GM18511 (cell line): ENCODE measurements at regions not wholly inside any gene's neighbourhood (a gene's known extent, or its start where the extent isn't known, plus 50 kb on each side); places are given as distances from the start of the nearest gene placed in this dataset.
A peak's percentile ranks its signal among the peaks of the same experiment; 100 is the strongest.

Experiments
- ATAC-seq: cut with Tn5 transposase; IDR thresholded peaks from one replicate; pipeline ENCODE4 v1.9.1; 2021; ENCODE audit warnings: mild to moderate bottlenecking, moderate library complexity; ENCODE audit not compliant: unreplicated experiment

GRCh38 chr6:80482056-80482455 lies 375.6 kb downstream of the BCKDHB start:
- ATAC-seq: no peak

GRCh38 chr6:80480421-80481157 lies 374.1 kb downstream of the BCKDHB start:
- no peak for ATAC-seq

- no peak for ATAC-seq
These were observed 371.6 kb downstream of the BCKDHB start for GRCh38 chr6:80478030-80478429.

- no peak for ATAC-seq
These were observed 371.1 kb downstream of the BCKDHB start for GRCh38 chr6:80477591-80477990.

- ATAC-seq: no peak
These were observed 365.8 kb downstream of the BCKDHB start for GRCh38 chr6:80472271-80472670.

GRCh38 chr6:80469977-80470376 lies 363.5 kb downstream of the BCKDHB start:
- ATAC-seq: no peak

- ATAC-seq: no peak
These were observed 361.9 kb downstream of the BCKDHB start for GRCh38 chr6:80468398-80468797.

- ATAC-seq: no peak
These were observed 360.9 kb downstream of the BCKDHB start for GRCh38 chr6:80467408-80467807.

- no peak for ATAC-seq
These were observed 360.5 kb downstream of the BCKDHB start for GRCh38 chr6:80466981-80467380.

GRCh38 chr6:80465513-80465912 lies 359.0 kb downstream of the BCKDHB start:
- ATAC-seq: no peak

- ATAC-seq: no peak
These were observed 358.4 kb downstream of the BCKDHB start for GRCh38 chr6:80464901-80465300.

- no peak for ATAC-seq
These were observed 356.7 kb downstream of the BCKDHB start for GRCh38 chr6:80463197-80463596.

- no peak for ATAC-seq
These were observed 353.9 kb downstream of the BCKDHB start for GRCh38 chr6:80460257-80460865.

- ATAC-seq: no peak
These were observed 351.0 kb downstream of the BCKDHB start for GRCh38 chr6:80457439-80457933.

- no peak for ATAC-seq
These were observed 350.4 kb downstream of the BCKDHB start for GRCh38 chr6:80456724-80457438.

GRCh38 chr6:80454661-80455365 lies 348.3 kb downstream of the BCKDHB start:
- no peak for ATAC-seq

GRCh38 chr6:80454197-80454596 lies 347.7 kb downstream of the BCKDHB start:
- ATAC-seq: peak; percentile 80

- ATAC-seq: no peak
These were observed 343.3 kb downstream of the BCKDHB start for GRCh38 chr6:80449726-80450125.

- no peak for ATAC-seq
These were observed 340.1 kb downstream of the BCKDHB start for GRCh38 chr6:80446454-80447045.

- no peak for ATAC-seq
These were observed 339.3 kb downstream of the BCKDHB start for GRCh38 chr6:80445751-80446150.

- ATAC-seq: no peak
These were observed 335.9 kb downstream of the BCKDHB start for GRCh38 chr6:80442366-80442765.
